ENCODE measurements at regions not wholly inside any gene's neighbourhood (a gene's known extent, or its start where the extent isn't known, plus 50 kb on each side); places are given as distances from the start of the nearest gene placed in this dataset.

DNA sequence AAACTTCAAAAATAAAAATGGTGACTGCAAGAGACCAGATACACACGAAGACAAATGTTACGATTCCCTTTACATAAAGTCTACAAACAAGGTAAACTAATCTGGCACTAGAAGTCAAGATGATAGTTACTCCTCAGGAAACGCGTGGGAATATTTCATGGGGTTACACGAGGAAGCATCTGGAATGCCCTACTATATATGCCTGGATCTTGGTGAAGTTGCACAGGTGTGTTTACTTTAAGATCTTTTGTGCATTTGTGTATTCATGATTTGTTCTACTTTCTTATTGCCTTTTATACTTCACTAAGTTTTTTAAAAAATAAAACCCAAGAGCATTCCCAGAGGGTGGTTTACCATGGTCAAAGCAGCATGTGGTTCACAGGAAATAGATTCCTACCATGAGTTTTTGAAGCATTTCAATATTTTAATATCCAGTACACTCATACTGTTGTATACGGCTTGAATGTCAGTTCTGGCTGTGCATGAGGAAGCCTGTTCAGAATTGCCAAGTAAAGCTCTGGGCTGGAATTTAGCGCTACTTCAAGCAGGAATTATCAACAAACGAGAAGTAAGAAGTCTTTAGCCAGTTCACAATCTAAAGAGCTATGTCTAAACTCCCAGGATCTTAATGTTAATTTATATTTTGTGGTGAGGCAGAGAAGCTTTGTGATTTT lies 239.8 kb upstream of the KLHL1 start:
- Histone ChIP-seq H2AFZ (ENCODE audit: low read length) (no peak overlapping the region), H3K79me2 (ENCODE audit: insufficient read depth, low read length) (no peaks in the 10 kb centered on the region), H4K5ac (ENCODE audit: insufficient read length, low read depth, low read length) (no peak overlapping the region), H2AK5ac (ENCODE audit: insufficient read length, low read length) (no peak overlapping the region), H2BK5ac (ENCODE audit: insufficient read length, low read length) (no peak overlapping the region), H4K20me1 (ENCODE audit: control insufficient read depth, insufficient read depth, insufficient read length) (no peaks in the 10 kb centered on the region), H3K4ac (ENCODE audit: low read depth, low read length) (no peak overlapping the region), H3K79me1 (ENCODE audit: insufficient read depth, low read depth, low read length, poor library complexity, severe bottlenecking) (no peaks in the 10 kb centered on the region), H3K4me2 (ENCODE audit: insufficient read depth, insufficient read length, low read length) (no peak overlapping the region), H3K23me2 (ENCODE audit: insufficient read length, low read depth, low read length, poor library complexity, severe bottlenecking) (no peaks in the 10 kb centered on the region), H3K27ac (ENCODE audit: insufficient read length, low read depth, low read length) (no peak overlapping the region), H3K9ac (ENCODE audit: extremely low read depth, insufficient read length, low read length) (no peak overlapping the region), H4K8ac (replicated peaks; ENCODE audit: insufficient read length, low read depth, low read length) (no peak overlapping the region), H2BK20ac (ENCODE audit: low read depth, low read length, poor library complexity, severe bottlenecking) (no peak overlapping the region), H3K14ac (ENCODE audit: insufficient read depth, low read length) (no peak overlapping the region), H3K56ac (ENCODE audit: insufficient read length, low read depth, low read length) (no peak overlapping the region), H2BK12ac (ENCODE audit: insufficient read length, low read depth, low read length) (no peak overlapping the region), H2BK120ac (ENCODE audit: low read depth, low read length, poor library complexity, severe bottlenecking) (no peak overlapping the region), H3K23ac (ENCODE audit: insufficient read length, low read depth, low read length) (no peak overlapping the region), H3K9me3 (ENCODE audit: control insufficient read depth, low read depth, low read length) (no peaks in the 10 kb centered on the region), H3K4me1 (ENCODE audit: insufficient read depth, low read length) (no peaks in the 10 kb centered on the region), H4K91ac (ENCODE audit: insufficient read length, low read depth, low read length) (no peak overlapping the region), H3T11ph (ENCODE audit: low read length) (no peak overlapping the region), H3K18ac (ENCODE audit: insufficient read length, low read depth, low read length) (no peak overlapping the region), H2BK15ac (ENCODE audit: low read depth, low read length) (no peak overlapping the region), H3K27me3 (ENCODE audit: insufficient read depth, low read length) (no peaks in the 10 kb centered on the region)
- Mint-ChIP-seq H3K36me3 (ENCODE audit: insufficient read depth in 1 of 3, low read depth in 3 of 3) (no peaks in the 10 kb centered on the region), H3K27ac (no peak overlapping the region; a peak in 1 of 7 replicates), H3K27me3 (ENCODE audit: low read depth) (no peaks in the 10 kb centered on the region), H3K4me3 (no peak overlapping the region), H3K4me1 (0 out of 4 replicates have a peak, but pooled peaks cover 0 to 3% of the 10 kb centered on the region in 2 experiments), H3K9me3 (no peaks in the 10 kb centered on the region)
- no CpG with 5 or more reads among the region's 8 CpGs for WGBS (ENCODE audit: extremely low coverage, insufficient read length, low lambda C conversion rate)
- TF ChIP-seq, protein P1, sequence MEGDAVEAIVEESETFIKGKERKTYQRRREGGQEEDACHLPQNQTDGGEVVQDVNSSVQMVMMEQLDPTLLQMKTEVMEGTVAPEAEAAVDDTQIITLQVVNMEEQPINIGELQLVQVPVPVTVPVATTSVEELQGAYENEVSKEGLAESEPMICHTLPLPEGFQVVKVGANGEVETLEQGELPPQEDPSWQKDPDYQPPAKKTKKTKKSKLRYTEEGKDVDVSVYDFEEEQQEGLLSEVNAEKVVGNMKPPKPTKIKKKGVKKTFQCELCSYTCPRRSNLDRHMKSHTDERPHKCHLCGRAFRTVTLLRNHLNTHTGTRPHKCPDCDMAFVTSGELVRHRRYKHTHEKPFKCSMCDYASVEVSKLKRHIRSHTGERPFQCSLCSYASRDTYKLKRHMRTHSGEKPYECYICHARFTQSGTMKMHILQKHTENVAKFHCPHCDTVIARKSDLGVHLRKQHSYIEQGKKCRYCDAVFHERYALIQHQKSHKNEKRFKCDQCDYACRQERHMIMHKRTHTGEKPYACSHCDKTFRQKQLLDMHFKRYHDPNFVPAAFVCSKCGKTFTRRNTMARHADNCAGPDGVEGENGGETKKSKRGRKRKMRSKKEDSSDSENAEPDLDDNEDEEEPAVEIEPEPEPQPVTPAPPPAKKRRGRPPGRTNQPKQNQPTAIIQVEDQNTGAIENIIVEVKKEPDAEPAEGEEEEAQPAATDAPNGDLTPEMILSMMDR (conservative IDR thresholded peaks at IDR 0.05) = no peak
- no peak for DNase-seq
